Glutamatergic neuron (in vitro differentiated cells): ENCODE measurements at regions not wholly inside any gene's neighbourhood (a gene's known extent, or its start where the extent isn't known, plus 50 kb on each side); places are given as distances from the start of the nearest gene placed in this dataset.
A peak's percentile ranks its signal among the peaks of the same experiment; 100 is the strongest.
"Not testable (repeated sequence)": the region's sequence is repeated elsewhere in the genome, so short reads cannot be mapped to it uniquely, and the experiment has no call there.

Experiments
- DNase-seq: peaks from one replicate; pipeline ENCODE4 v3.0.0; 2022
- H3K27ac Mint-ChIP-seq: one replicate; pipeline ENCODE4 v1.8.0; 2020; ENCODE audit warnings: mild to moderate bottlenecking, mixed read lengths, inconsistent platforms; ENCODE audit not compliant: unreplicated experiment
- H3K27me3 Mint-ChIP-seq: one replicate; pipeline ENCODE4 v1.8.0; 2020; ENCODE audit warnings: mild to moderate bottlenecking, moderate library complexity, mixed read lengths, inconsistent platforms; ENCODE audit not compliant: unreplicated experiment
- H3K36me3 Mint-ChIP-seq: one replicate; pipeline ENCODE4 v1.8.0; 2020; ENCODE audit warnings: mild to moderate bottlenecking, mixed read lengths, inconsistent platforms; ENCODE audit not compliant: unreplicated experiment
- H3K4me1 Mint-ChIP-seq: one replicate; pipeline ENCODE4 v1.8.0; 2020; ENCODE audit warnings: mild to moderate bottlenecking, low read depth, mixed read lengths, inconsistent platforms; ENCODE audit not compliant: unreplicated experiment
- H3K4me3 Mint-ChIP-seq: one replicate; pipeline ENCODE4 v1.8.0; 2020; ENCODE audit warnings: mild to moderate bottlenecking, mixed read lengths, inconsistent platforms; ENCODE audit not compliant: unreplicated experiment
- H3K9me3 Mint-ChIP-seq: one replicate; pipeline ENCODE4 v1.8.0; 2020; ENCODE audit warnings: mild to moderate bottlenecking, moderate library complexity, mixed read lengths, inconsistent platforms; ENCODE audit not compliant: unreplicated experiment
- CTCF ChIP-seq: fragments of 200-600 bp; sonication (generic); IDR thresholded peaks from one replicate; pipeline ENCODE4 v1.5.0; 2021; ENCODE audit not compliant: partially characterized antibody, unreplicated experiment

GRCh38 chr4:104022226-104022625, 302.4 kb upstream of the TACR3 start:
- no peak for TF ChIP-seq CTCF
- Mint-ChIP-seq H3K27me3 (no peaks in the 10 kb centered on the region), H3K4me1 (peaks cover 44% of the 10 kb centered on the region), H3K9me3 (peaks cover 4% of the 10 kb centered on the region), H3K36me3 (no peaks in the 10 kb centered on the region), H3K4me3 (no peak overlapping the region), H3K27ac (peak overlapping the region; percentile 84)
- no peak for DNase-seq

GRCh38 chr4:104020641-104021040, 300.9 kb upstream of the TACR3 start:
- H3K4me3 Mint-ChIP-seq, result no peak overlapping the region
- no peak for DNase-seq
- H3K9me3 Mint-ChIP-seq, result peaks cover 4% of the 10 kb centered on the region
- H3K27ac Mint-ChIP-seq, result no peak overlapping the region
- TF ChIP-seq CTCF, result no peak
- no peaks in the 10 kb centered on the region for H3K27me3 Mint-ChIP-seq
- peaks cover 36% of the 10 kb centered on the region for H3K4me1 Mint-ChIP-seq
- no peaks in the 10 kb centered on the region for H3K36me3 Mint-ChIP-seq

GRCh38 chr4:104017213-104017612, 297.4 kb upstream of the TACR3 start:
- H3K27me3 Mint-ChIP-seq, result no peaks in the 10 kb centered on the region

GRCh38 chr4:104015680-104016079, 295.9 kb upstream of the TACR3 start:
- Mint-ChIP-seq H3K36me3 (no peaks in the 10 kb centered on the region), H3K9me3 (no peaks in the 10 kb centered on the region), H3K27me3 (no peaks in the 10 kb centered on the region), H3K4me3 (no peak overlapping the region), H3K4me1 (peaks cover 15% of the 10 kb centered on the region), H3K27ac (no peak overlapping the region)
- no peak for DNase-seq
- TF ChIP-seq CTCF, result peak; percentile 17

More at GRCh38 chr4:104017213-104017612, 297.4 kb upstream of the TACR3 start:
- H3K9me3 Mint-ChIP-seq, result no peaks in the 10 kb centered on the region
- DNase-seq, result no peak
- no peak overlapping the region for H3K27ac Mint-ChIP-seq
- H3K36me3 Mint-ChIP-seq, result no peaks in the 10 kb centered on the region
- peaks cover 19% of the 10 kb centered on the region for H3K4me1 Mint-ChIP-seq
- H3K4me3 Mint-ChIP-seq, result no peak overlapping the region
- TF ChIP-seq CTCF, result no peak

DNA sequence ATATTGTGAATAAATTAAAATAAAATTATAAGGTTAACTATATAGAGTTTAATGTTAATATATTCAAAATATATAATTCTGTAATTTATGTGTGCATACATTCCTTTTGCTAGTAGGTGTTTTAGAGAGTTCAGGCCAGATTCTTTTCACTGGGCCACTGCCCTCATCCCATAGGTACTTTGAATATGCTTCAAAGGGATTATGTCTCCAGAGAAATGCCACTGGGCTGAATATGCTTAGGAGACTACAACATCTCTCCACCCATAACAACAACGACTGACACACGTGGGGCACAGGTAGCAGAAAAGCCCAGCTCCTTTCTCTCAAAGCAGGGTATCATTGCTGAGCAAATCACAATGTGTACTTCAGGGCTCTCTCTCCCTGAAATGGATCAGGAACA, 290.9 kb upstream of the TACR3 start:
- no peak for DNase-seq
- no peaks in the 10 kb centered on the region for H3K27me3 Mint-ChIP-seq
- peaks cover 4% of the 10 kb centered on the region for H3K4me1 Mint-ChIP-seq
- H3K9me3 Mint-ChIP-seq, result no peaks in the 10 kb centered on the region
- no peaks in the 10 kb centered on the region for H3K36me3 Mint-ChIP-seq
- TF ChIP-seq CTCF, result no peak
- no peak overlapping the region for H3K4me3 Mint-ChIP-seq
- H3K27ac Mint-ChIP-seq, result no peak overlapping the region

- H3K4me3 Mint-ChIP-seq, DNase-seq, H3K27me3 Mint-ChIP-seq, H3K36me3 Mint-ChIP-seq, H3K4me1 Mint-ChIP-seq, H3K9me3 Mint-ChIP-seq, H3K27ac Mint-ChIP-seq: not testable (repeated sequence)
Measured at GRCh38 chr4:104002318-104002717, 282.5 kb upstream of the TACR3 start.
